ENCODE measurements at regions not wholly inside any gene's neighbourhood (a gene's known extent, or its start where the extent isn't known, plus 50 kb on each side); places are given as distances from the start of the nearest gene placed in this dataset.

- Histone ChIP-seq H3K9me3 (ENCODE audit: control insufficient read depth, low read depth, low read length) (peaks cover 12% of the 10 kb centered on the region), H2AK5ac (ENCODE audit: insufficient read length, low read length) (no peak overlapping the region), H2AFZ (ENCODE audit: low read length) (no peak overlapping the region), H4K5ac (ENCODE audit: insufficient read length, low read depth, low read length) (no peak overlapping the region), H2BK12ac (ENCODE audit: insufficient read length, low read depth, low read length) (no peak overlapping the region), H3K4me1 (ENCODE audit: insufficient read depth, low read length) (no peaks in the 10 kb centered on the region), H2BK120ac (ENCODE audit: low read depth, low read length, poor library complexity, severe bottlenecking) (no peak overlapping the region), H2BK5ac (ENCODE audit: insufficient read length, low read length) (no peak overlapping the region), H3K4me2 (ENCODE audit: insufficient read depth, insufficient read length, low read length) (no peak overlapping the region), H3K18ac (ENCODE audit: insufficient read length, low read depth, low read length) (no peak overlapping the region), H2BK20ac (ENCODE audit: low read depth, low read length, poor library complexity, severe bottlenecking) (no peak overlapping the region), H3K9ac (ENCODE audit: extremely low read depth, insufficient read length, low read length) (no peak overlapping the region), H3T11ph (ENCODE audit: low read length) (no peak overlapping the region), H2BK15ac (ENCODE audit: low read depth, low read length) (no peak overlapping the region), H3K4ac (ENCODE audit: low read depth, low read length) (no peak overlapping the region), H3K14ac (ENCODE audit: insufficient read depth, low read length) (no peak overlapping the region), H3K23me2 (ENCODE audit: insufficient read length, low read depth, low read length, poor library complexity, severe bottlenecking) (no peaks in the 10 kb centered on the region), H3K79me2 (ENCODE audit: insufficient read depth, low read length) (no peaks in the 10 kb centered on the region), H3K56ac (ENCODE audit: insufficient read length, low read depth, low read length) (no peak overlapping the region), H3K79me1 (ENCODE audit: insufficient read depth, low read depth, low read length, poor library complexity, severe bottlenecking) (no peaks in the 10 kb centered on the region), H3K27me3 (ENCODE audit: insufficient read depth, low read length) (no peaks in the 10 kb centered on the region), H4K91ac (ENCODE audit: insufficient read length, low read depth, low read length) (no peak overlapping the region), H4K20me1 (ENCODE audit: control insufficient read depth, insufficient read depth, insufficient read length) (no peaks in the 10 kb centered on the region), H4K8ac (replicated peaks; ENCODE audit: insufficient read length, low read depth, low read length) (no peak overlapping the region), H3K23ac (ENCODE audit: insufficient read length, low read depth, low read length) (no peak overlapping the region), H3K27ac (ENCODE audit: insufficient read length, low read depth, low read length) (no peak overlapping the region)
- DNase-seq, result no peak
- WGBS (ENCODE audit: extremely low coverage, insufficient read length, low lambda C conversion rate), result no CpG with 5 or more reads among the region's 1 CpG
- no peaks in the 10 kb centered on the region for H3K27me3 Mint-ChIP-seq (ENCODE audit: low read depth)
- H3K4me1 Mint-ChIP-seq, result no peaks in the 10 kb centered on the region
- TF ChIP-seq CTCF (conservative IDR thresholded peaks at IDR 0.05), result no peak
- H3K36me3 Mint-ChIP-seq (ENCODE audit: insufficient read depth in 1 of 3, low read depth in 3 of 3), result peaks cover 4 to 33% (median 13%) of the 10 kb centered on the region in 3 experiments; a peak in 6 of 7 replicates
- peaks cover 40 to 54% of the 10 kb centered on the region in 2 experiments for H3K9me3 Mint-ChIP-seq
- H3K4me3 Mint-ChIP-seq, result no peak overlapping the region
- no peak overlapping the region for H3K27ac Mint-ChIP-seq
These were observed 253.1 kb downstream of the MBD2 start for GRCh38 chr18:53971331-53971730.

Measured in H9 (cell line).